ENCODE measurements at regions not wholly inside any gene's neighbourhood (a gene's known extent, or its start where the extent isn't known, plus 50 kb on each side); places are given as distances from the start of the nearest gene placed in this dataset.

- TF ChIP-seq ZNF318 (CRISPR knock-in tag; IDR thresholded peaks at IDR 0.05), result no peak
- no peak for TF ChIP-seq SP140L (CRISPR knock-in tag; IDR thresholded peaks at IDR 0.05; ENCODE audit: borderline replicate concordance)
- no peak for TF ChIP-seq FOXP1 (IDR thresholded peaks at IDR 0.05)
- TF ChIP-seq FOXP1 (CRISPR knock-in tag; IDR thresholded peaks at IDR 0.05), result no peak
- TF ChIP-seq ZNF281 (CRISPR knock-in tag; IDR thresholded peaks at IDR 0.05; ENCODE audit: borderline replicate concordance), result no peak
- no peak for TF ChIP-seq ZNF101 (CRISPR knock-in tag; IDR thresholded peaks at IDR 0.05; ENCODE audit: borderline replicate concordance, low read depth)
- no peak for TF ChIP-seq FUBP1 (CRISPR knock-in tag; IDR thresholded peaks at IDR 0.05; ENCODE audit: borderline replicate concordance)
- TF ChIP-seq DBP (CRISPR knock-in tag; IDR thresholded peaks at IDR 0.05; ENCODE audit: not compliant biosample characterization), result no peak
- no peak for TF ChIP-seq SP5 (CRISPR knock-in tag; IDR thresholded peaks at IDR 0.05; ENCODE audit: borderline replicate concordance, low read depth)
- TF ChIP-seq ZNF12 (CRISPR knock-in tag; IDR thresholded peaks at IDR 0.05), result no peak
Observed at GRCh38 chr15:31609258-31609681, 282.6 kb downstream of the KLF13 start (continued).

All from HepG2 (cell line).